ENCODE measurements at regions not wholly inside any gene's neighbourhood (a gene's known extent, or its start where the extent isn't known, plus 50 kb on each side); places are given as distances from the start of the nearest gene placed in this dataset.

- TF ChIP-seq CTCF (IDR thresholded peaks at IDR 0.05) (no peak), POLR2AphosphoS5 (IDR thresholded peaks at IDR 0.05; ENCODE audit: low read depth, low read length) (no peak)
Measured at GRCh38 chr9:120299785-120300184, 280.2 kb downstream of the CDK5RAP2 start.
